GM12878 (cell line): ENCODE measurements at regions not wholly inside any gene's neighbourhood (a gene's known extent, or its start where the extent isn't known, plus 50 kb on each side); places are given as distances from the start of the nearest gene placed in this dataset.

ENCODE experiments used
- ATAC-seq: fragments of 200-7000 bp; cut with Tn5 transposase; 3 replicates; pipeline ENCODE4 v1.9.1; 2020; ENCODE audit warnings: mild to moderate bottlenecking, moderate library complexity
- BruUV-seq: library from RNA; stranded (reverse); fragments of 400-500 nt; replicated peaks from 2 replicates; lab custom pipeline; 2021; lab: Mats Ljungman, UMichigan
- CTCF ChIA-PET: fragments of 300-600 bp; sonication (Branson Sonifier 250); formaldehyde crosslinking; extraction: SDS; loops from one replicate; lab custom pipeline; 2021; ENCODE audit warnings: inconsistent platforms; lab: Yijun Ruan, JAX
- POLR2A ChIA-PET: fragments of 350-600 bp; formaldehyde crosslinking; extraction: SDS; loops from one replicate; lab custom pipeline; 2021; ENCODE audit warnings: inconsistent platforms; lab: Charles Lee
- RAD21 ChIA-PET: fragments of 300-600 bp; sonication (Branson Sonifier 250); formaldehyde crosslinking; loops from one replicate; lab custom pipeline; 2023; ENCODE audit warnings: antibody characterized with exemption; ENCODE audit not compliant: unreplicated experiment; lab: Charles Lee
- SMC1A ChIA-PET: fragments of 300-600 bp; sonication (Branson Sonifier 250); formaldehyde crosslinking; loops from one replicate; lab custom pipeline; 2023; ENCODE audit not compliant: unreplicated experiment, uncharacterized antibody; lab: Charles Lee
- DNase-seq: peaks from one replicate; pipeline ENCODE4 v3.0.0-alpha.2; 2011; ENCODE audit warnings: low read depth, low spot score
- FAIRE-seq: peaks from 3 replicates; lab custom pipeline; 2011; peaks lifted over from hg19 to GRCh38; lab: Jason Lieb, UNC
- H2AFZ ChIP-seq: 2 replicates; pipeline ENCODE4 v1.6.0; 2011; ENCODE audit warnings: low read depth, low read length, control low read depth; ENCODE audit not compliant: control insufficient read depth
- H3K27ac ChIP-seq: 2 replicates; pipeline ENCODE4 v1.5.1; 2011; ENCODE audit warnings: control low read depth; ENCODE audit not compliant: control insufficient read depth, insufficient read depth
- H3K27me3 ChIP-seq, 2 experiments: replicated peaks in 1 of 2; 2 replicates each; pipeline versions ENCODE4 v1.6.0 to v1.6.1; 2011; ENCODE audit warnings: low read length in 1 of 2; ENCODE audit not compliant: control insufficient read depth in 2 of 2, insufficient read depth in 2 of 2
- H3K36me3 ChIP-seq, 2 experiments: 2 replicates each; pipeline ENCODE4 v1.5.1; 2011; ENCODE audit warnings: low read length in 1 of 2; ENCODE audit not compliant: control insufficient read depth in 2 of 2, insufficient read depth in 2 of 2
- H3K4me1 ChIP-seq: 2 replicates; pipeline ENCODE4 v1.6.1; 2011; ENCODE audit warnings: mild to moderate bottlenecking, low read length, moderate library complexity, mixed read lengths; ENCODE audit not compliant: control insufficient read depth, insufficient read depth
- H3K4me2 ChIP-seq: 2 replicates; pipeline ENCODE4 v1.6.0; 2011; ENCODE audit warnings: control low read depth; ENCODE audit not compliant: control insufficient read depth, insufficient read depth
- H3K4me3 ChIP-seq: fragments of 200-600 bp; sonication (generic); 2 replicates; pipeline ENCODE4 v1.5.1; 2016
- H3K79me2 ChIP-seq: 2 replicates; pipeline ENCODE4 v1.6.0; 2011; ENCODE audit warnings: low read length; ENCODE audit not compliant: control insufficient read depth, insufficient read depth
- H3K9ac ChIP-seq: 2 replicates; pipeline ENCODE4 v1.8.0; 2011; ENCODE audit warnings: low read length, control low read depth, mixed read lengths; ENCODE audit not compliant: control insufficient read depth, insufficient read depth
- H3K9me3 ChIP-seq: replicated peaks from 3 replicates; pipeline ENCODE4 v1.5.1; 2011; ENCODE audit warnings: mild to moderate bottlenecking, low read length; ENCODE audit not compliant: control insufficient read depth, insufficient read depth
- H4K20me1 ChIP-seq: 2 replicates; pipeline ENCODE4 v1.6.0; 2011; ENCODE audit not compliant: control insufficient read depth, insufficient read depth
- NBN ChIP-seq: fragments of 450-650 bp; IDR thresholded peaks from 2 replicates; pipeline ENCODE4 v1.6.1; 2016
- RFX5 ChIP-seq: IDR thresholded peaks from 2 replicates; pipeline ENCODE4 v1.6.1; 2011; ENCODE audit warnings: low read depth, low read length, improper control_type of control experiment
- YBX1 ChIP-seq: fragments of 450-650 bp; IDR thresholded peaks from 2 replicates; pipeline ENCODE4 v1.6.1; 2016; ENCODE audit warnings: antibody characterized with exemption
- whole genome bisulfite sequencing: methylation state at CpG from one replicate; pipeline ENCODE4 v1.1.6; 2016; ENCODE audit warnings: low lambda C conversion rate; ENCODE audit not compliant: insufficient replicate concordance, insufficient coverage; ENCODE audit errors: missing lambda C conversion rate; 5-methylcytosine and 5-hydroxymethylcytosine counted together
- in situ Hi-C: fragments of 300-500 bp; cut with MboI; formaldehyde crosslinking; loops from 9 replicates; pipeline ENCODE4 v1.14.3; 2018; ENCODE audit warnings: mixed read lengths
- intact Hi-C: fragments of 100-400 bp; cut with micrococcal nuclease; formaldehyde crosslinking; loops from one replicate; pipeline ENCODE4 v1.14.2; 2022; ENCODE audit not compliant: unreplicated experiment
- TF ChIP-seq, protein P1 (sequence below): fragments of 450-650 bp; formaldehyde crosslinking; IDR thresholded peaks from 2 replicates; pipeline ENCODE4 v1.4.0; 2020; ENCODE audit warnings: mild to moderate bottlenecking, moderate library complexity
- TF ChIP-seq, protein P2 (sequence below): fragments of 450-650 bp; IDR thresholded peaks from 2 replicates; pipeline ENCODE4 v1.6.1; 2017; ENCODE audit warnings: mild to moderate bottlenecking, moderate library complexity
- TF ChIP-seq, protein P3 (sequence below): fragments of 150-350 bp; IDR thresholded peaks from 2 replicates; pipeline ENCODE4 v1.6.1; 2014; ENCODE audit warnings: mild to moderate bottlenecking, low read depth, low read length

DNA sequence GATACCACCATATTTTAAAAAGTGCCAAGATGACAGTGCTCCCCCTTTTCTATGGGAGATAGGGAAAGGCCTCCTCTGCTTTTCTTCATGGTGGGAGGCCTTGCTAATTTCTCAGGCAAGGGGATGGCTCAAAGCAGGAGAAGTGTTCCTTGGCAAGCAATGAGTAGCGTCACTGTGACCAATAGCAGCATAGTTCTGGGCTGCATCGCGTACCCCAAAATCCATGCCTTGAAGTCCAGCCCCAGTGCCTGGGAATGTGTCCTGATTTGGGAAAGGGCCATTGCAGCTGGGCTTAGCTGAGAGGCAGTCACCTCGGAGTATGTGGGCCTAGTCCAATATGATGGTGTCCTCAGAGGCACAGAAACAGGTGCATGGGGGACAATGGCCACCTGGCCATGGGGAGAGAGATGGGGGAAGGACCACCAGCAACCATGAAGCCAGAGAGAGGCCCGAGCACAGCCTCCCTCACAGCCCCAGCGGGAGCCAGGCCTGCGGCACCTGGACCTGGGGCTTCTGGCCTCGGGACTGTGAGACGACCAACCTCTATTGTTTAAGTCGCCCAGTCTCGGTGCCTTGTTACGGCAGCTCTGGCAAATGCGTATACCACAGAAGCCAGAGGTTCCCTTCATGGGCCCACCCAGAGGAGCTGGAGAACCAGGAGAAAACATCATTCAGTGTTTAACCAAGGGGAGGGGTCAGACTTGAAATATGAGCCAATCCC lies 153.1 kb upstream of the RPS6KA2 start:
- ChIA-PET POLR2A (no interaction called here), SMC1A (interaction anchor here (0.6 to 1.1 kb wide), 2 partner anchors 208 to 366 kb away, joined by 3 read pairs; no protein-coding TSS in a partner anchor), CTCF (interaction anchor here (0.9 to 1.4 kb wide), 4 partner anchors 171 to 210 kb away, joined by 3 to 5 read pairs (median 5); no protein-coding TSS in a partner anchor), RAD21 (no interaction called here)
- Histone ChIP-seq H4K20me1 (no peaks in the 10 kb centered on the region), H3K27me3 (no peaks in the 10 kb centered on the region), H3K4me1 (no peaks in the 10 kb centered on the region), H3K9me3 (no peaks in the 10 kb centered on the region), H3K9ac (no peak overlapping the region), H3K27ac (no peak overlapping the region), H3K4me2 (no peak overlapping the region), H2AFZ (no peak overlapping the region), H3K36me3 (no peaks in the 10 kb centered on the region), H3K4me3 (no peak overlapping the region), H3K79me2 (no peaks in the 10 kb centered on the region)
- no peak for ATAC-seq
- intact Hi-C loops (loop anchor here (5.0 kb wide), 2 partner anchors 512 to 572 kb away; partner anchors contain the start of gene UNC93A), in situ Hi-C loops (loop anchor here (5.0 to 10.0 kb wide), 2 partner anchors 212 to 355 kb away; no protein-coding TSS in a partner anchor)
- no peak for TF ChIP-seq YBX1
- TF ChIP-seq, protein P1, sequence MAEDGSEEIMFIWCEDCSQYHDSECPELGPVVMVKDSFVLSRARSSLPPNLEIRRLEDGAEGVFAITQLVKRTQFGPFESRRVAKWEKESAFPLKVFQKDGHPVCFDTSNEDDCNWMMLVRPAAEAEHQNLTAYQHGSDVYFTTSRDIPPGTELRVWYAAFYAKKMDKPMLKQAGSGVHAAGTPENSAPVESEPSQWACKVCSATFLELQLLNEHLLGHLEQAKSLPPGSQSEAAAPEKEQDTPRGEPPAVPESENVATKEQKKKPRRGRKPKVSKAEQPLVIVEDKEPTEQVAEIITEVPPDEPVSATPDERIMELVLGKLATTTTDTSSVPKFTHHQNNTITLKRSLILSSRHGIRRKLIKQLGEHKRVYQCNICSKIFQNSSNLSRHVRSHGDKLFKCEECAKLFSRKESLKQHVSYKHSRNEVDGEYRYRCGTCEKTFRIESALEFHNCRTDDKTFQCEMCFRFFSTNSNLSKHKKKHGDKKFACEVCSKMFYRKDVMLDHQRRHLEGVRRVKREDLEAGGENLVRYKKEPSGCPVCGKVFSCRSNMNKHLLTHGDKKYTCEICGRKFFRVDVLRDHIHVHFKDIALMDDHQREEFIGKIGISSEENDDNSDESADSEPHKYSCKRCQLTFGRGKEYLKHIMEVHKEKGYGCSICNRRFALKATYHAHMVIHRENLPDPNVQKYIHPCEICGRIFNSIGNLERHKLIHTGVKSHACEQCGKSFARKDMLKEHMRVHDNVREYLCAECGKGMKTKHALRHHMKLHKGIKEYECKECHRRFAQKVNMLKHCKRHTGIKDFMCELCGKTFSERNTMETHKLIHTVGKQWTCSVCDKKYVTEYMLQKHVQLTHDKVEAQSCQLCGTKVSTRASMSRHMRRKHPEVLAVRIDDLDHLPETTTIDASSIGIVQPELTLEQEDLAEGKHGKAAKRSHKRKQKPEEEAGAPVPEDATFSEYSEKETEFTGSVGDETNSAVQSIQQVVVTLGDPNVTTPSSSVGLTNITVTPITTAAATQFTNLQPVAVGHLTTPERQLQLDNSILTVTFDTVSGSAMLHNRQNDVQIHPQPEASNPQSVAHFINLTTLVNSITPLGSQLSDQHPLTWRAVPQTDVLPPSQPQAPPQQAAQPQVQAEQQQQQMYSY (CRISPR knock-in tag): no peak
- TF ChIP-seq, protein P2, sequence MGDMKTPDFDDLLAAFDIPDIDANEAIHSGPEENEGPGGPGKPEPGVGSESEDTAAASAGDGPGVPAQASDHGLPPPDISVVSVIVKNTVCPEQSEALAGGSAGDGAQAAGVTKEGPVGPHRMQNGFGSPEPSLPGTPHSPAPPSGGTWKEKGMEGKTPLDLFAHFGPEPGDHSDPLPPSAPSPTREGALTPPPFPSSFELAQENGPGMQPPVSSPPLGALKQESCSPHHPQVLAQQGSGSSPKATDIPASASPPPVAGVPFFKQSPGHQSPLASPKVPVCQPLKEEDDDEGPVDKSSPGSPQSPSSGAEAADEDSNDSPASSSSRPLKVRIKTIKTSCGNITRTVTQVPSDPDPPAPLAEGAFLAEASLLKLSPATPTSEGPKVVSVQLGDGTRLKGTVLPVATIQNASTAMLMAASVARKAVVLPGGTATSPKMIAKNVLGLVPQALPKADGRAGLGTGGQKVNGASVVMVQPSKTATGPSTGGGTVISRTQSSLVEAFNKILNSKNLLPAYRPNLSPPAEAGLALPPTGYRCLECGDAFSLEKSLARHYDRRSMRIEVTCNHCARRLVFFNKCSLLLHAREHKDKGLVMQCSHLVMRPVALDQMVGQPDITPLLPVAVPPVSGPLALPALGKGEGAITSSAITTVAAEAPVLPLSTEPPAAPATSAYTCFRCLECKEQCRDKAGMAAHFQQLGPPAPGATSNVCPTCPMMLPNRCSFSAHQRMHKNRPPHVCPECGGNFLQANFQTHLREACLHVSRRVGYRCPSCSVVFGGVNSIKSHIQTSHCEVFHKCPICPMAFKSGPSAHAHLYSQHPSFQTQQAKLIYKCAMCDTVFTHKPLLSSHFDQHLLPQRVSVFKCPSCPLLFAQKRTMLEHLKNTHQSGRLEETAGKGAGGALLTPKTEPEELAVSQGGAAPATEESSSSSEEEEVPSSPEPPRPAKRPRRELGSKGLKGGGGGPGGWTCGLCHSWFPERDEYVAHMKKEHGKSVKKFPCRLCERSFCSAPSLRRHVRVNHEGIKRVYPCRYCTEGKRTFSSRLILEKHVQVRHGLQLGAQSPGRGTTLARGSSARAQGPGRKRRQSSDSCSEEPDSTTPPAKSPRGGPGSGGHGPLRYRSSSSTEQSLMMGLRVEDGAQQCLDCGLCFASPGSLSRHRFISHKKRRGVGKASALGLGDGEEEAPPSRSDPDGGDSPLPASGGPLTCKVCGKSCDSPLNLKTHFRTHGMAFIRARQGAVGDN: no peak
- TF ChIP-seq NBN: no peak
- TF ChIP-seq, protein P3, sequence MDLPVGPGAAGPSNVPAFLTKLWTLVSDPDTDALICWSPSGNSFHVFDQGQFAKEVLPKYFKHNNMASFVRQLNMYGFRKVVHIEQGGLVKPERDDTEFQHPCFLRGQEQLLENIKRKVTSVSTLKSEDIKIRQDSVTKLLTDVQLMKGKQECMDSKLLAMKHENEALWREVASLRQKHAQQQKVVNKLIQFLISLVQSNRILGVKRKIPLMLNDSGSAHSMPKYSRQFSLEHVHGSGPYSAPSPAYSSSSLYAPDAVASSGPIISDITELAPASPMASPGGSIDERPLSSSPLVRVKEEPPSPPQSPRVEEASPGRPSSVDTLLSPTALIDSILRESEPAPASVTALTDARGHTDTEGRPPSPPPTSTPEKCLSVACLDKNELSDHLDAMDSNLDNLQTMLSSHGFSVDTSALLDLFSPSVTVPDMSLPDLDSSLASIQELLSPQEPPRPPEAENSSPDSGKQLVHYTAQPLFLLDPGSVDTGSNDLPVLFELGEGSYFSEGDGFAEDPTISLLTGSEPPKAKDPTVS: no peak
- no peak for TF ChIP-seq RFX5
- no peak for FAIRE-seq
- 83% methylated on average over 11 of the region's 13 CpGs for WGBS
- no peak for DNase-seq
- no TSS peak for BruUV-seq
